ENCODE measurements at regions not wholly inside any gene's neighbourhood (a gene's known extent, or its start where the extent isn't known, plus 50 kb on each side); places are given as distances from the start of the nearest gene placed in this dataset.

DNA sequence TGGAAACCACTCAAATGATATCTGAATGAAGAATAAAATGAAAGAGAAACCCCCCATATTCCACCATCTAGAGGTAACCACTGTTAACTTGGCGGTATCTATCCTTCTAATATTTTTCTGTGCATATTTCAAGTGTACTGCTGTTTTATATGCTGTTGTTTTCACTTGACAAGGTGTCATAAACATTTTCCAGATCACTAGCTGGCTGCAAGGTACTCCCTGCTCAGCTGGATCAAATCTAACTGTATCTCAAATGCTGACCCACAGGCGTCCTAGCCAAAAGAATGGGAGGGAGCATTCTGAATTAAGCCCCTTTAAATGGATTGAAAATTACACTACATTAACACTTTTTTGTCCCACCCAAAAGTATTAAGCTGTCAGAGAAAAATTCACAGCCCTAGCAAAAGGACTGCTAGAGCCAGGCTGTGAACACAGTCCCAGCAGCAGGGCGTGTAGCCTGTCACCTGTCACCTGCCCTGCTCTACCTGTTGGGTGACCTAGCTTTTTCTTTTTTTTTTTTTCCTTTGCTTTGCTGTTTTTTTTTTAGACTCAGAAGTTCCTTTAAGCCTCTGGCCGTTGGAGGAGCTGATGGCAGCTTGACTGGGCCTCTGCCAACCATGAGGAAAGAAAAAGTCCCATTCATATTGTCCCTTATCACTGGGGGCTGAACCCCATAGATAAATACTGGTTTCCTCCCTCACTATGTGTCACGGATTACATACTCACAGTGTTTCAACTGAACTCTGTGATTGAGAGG lies 93.7 kb upstream of the TSC22D2 start:
- no peak for TF ChIP-seq EZH2 (IDR thresholded peaks at IDR 0.05; ENCODE audit: borderline replicate concordance)
- TF ChIP-seq, protein P1, sequence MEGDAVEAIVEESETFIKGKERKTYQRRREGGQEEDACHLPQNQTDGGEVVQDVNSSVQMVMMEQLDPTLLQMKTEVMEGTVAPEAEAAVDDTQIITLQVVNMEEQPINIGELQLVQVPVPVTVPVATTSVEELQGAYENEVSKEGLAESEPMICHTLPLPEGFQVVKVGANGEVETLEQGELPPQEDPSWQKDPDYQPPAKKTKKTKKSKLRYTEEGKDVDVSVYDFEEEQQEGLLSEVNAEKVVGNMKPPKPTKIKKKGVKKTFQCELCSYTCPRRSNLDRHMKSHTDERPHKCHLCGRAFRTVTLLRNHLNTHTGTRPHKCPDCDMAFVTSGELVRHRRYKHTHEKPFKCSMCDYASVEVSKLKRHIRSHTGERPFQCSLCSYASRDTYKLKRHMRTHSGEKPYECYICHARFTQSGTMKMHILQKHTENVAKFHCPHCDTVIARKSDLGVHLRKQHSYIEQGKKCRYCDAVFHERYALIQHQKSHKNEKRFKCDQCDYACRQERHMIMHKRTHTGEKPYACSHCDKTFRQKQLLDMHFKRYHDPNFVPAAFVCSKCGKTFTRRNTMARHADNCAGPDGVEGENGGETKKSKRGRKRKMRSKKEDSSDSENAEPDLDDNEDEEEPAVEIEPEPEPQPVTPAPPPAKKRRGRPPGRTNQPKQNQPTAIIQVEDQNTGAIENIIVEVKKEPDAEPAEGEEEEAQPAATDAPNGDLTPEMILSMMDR (IDR thresholded peaks at IDR 0.05; ENCODE audit: poor library complexity), result no peak
- no peak for TF ChIP-seq EZH2phosphoT487 (IDR thresholded peaks at IDR 0.05; ENCODE audit: low read depth, severe bottlenecking, unreplicated experiment)

All from hepatocyte (in vitro differentiated cells).